GM21825 (cell line): ENCODE measurements at regions not wholly inside any gene's neighbourhood (a gene's known extent, or its start where the extent isn't known, plus 50 kb on each side); places are given as distances from the start of the nearest gene placed in this dataset.
"Not testable (repeated sequence)": the region's sequence is repeated elsewhere in the genome, so short reads cannot be mapped to it uniquely, and the experiment has no call there.

Experiments used
- ATAC-seq: cut with Tn5 transposase; IDR thresholded peaks from one replicate; pipeline ENCODE4 v1.9.1; 2021; ENCODE audit warnings: mild to moderate bottlenecking, moderate library complexity; ENCODE audit not compliant: unreplicated experiment

DNA sequence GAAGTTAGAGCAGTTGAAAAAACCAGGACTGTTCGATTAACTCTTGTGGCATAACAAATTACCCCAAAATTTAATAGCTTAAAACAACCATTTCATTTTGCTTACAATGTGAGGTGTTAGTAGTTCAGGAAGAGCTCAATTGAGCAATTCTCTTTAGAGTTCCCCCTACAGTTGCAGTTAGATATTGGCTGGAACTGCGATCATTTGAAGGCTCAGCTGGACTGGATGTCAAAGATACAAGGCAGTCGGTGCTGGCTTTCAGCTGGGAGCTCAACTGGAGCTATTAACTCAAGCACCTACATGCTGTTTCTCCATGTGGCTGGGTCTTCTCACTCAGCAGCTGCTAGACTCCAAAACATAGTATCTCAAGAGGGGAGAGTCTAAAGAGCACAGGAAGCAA, 96.0 kb upstream of the LOC128125822 start:
- no peak for ATAC-seq

- no peak for ATAC-seq
Observed at GRCh38 chr6:63477422-63478040, 94.7 kb upstream of the LOC128125822 start.

GRCh38 chr6:63478734-63479133, 93.5 kb upstream of the LOC128125822 start:
- ATAC-seq = no peak

- ATAC-seq = no peak
Observed at GRCh38 chr6:63486196-63486595, 86.1 kb upstream of the LOC128125822 start.

DNA sequence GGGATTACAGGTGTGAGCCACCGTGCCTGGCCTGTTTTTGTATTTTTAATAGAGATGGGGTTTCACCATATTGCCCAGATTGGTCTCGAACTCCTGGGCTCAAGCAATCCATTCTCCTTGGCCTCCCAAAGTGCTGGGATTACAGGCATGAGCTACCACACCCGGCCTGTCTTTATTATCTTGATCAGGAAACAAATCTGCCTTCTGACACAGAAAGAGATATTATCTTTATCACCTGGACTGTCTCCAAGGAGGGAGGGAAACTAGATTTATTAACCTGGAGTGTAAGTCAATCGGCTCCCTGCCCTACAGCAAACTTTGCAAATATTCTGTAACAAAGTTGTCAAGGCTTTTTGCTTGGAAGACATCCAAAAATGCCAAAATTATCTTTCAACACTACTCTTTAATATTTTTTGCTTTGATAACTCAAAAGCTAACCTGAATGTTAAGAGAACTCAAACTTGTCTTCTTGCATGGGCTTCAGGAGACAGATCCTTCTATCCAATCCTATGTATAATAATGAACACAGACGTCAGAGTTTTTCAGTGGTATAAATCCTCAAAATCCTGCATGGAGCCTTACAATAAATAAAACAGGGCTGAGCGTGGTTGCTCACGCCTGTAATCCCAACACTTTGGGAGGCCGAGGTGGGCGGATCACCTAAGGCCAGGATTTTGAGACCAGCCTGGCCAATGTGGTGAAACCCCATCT, 85.0 kb upstream of the LOC128125822 start:
- no peak for ATAC-seq

DNA sequence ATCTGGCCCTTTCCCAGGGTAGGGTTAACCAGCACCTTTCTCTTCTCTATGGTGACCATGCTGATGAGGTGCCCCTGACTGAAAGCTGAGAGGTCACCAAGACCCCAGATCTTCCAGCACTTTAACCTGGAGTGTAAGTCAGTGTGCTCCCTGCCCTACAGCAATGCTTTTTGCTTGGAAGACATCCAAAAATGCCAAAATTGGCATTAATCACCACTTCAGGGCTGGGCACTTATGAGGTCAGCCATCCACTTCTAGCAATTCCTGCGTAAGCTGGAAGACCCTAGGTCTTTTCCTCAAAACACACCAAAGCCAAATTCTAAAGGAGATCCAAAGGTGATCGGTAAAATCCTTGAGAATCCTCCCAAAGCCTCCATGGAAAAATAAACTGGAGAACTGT, 81.2 kb upstream of the LOC128125822 start:
- ATAC-seq = no peak

DNA sequence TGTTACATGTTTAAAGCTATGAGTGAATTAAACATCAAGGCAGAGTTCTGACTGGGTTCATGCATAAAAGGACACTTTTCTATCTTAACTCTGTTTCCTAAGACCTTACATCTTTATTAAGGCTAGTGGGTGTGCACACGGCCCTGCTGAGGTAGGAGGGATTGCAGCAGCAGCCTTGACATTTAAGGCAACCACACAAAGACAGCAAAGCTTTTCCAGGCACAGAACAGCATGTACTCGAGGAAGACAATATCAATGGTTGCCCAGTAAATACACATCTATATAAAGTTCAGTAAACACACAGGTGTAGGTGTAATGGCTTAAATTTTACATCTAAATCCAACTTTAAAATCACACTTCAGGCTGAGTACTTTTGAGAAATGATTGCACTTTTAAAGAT, 79.8 kb upstream of the LOC128125822 start:
- no peak for ATAC-seq

- ATAC-seq = no peak
Observed at GRCh38 chr6:63493557-63493956, 78.7 kb upstream of the LOC128125822 start.

GRCh38 chr6:63496361-63496804, 75.9 kb upstream of the LOC128125822 start:
- no peak for ATAC-seq

DNA sequence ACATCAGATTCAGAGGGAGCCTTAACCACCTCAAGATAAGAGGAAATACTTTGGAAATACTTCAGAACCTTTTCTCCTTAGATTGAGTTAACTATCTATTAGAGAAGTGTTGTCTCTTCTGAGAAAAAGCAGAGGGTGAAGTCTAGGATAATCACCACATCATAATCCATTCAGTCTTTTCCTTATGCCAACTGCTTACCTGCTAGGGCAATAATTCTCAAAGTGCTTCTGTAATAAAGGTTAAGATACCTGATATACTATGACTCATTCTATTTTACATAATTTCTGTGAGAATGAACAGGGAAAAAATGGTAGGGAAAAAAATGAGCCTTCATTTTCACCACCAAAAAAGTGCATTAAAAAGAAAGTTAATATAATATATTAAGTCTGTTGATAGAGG, 70.1 kb upstream of the LOC128125822 start:
- no peak for ATAC-seq

DNA sequence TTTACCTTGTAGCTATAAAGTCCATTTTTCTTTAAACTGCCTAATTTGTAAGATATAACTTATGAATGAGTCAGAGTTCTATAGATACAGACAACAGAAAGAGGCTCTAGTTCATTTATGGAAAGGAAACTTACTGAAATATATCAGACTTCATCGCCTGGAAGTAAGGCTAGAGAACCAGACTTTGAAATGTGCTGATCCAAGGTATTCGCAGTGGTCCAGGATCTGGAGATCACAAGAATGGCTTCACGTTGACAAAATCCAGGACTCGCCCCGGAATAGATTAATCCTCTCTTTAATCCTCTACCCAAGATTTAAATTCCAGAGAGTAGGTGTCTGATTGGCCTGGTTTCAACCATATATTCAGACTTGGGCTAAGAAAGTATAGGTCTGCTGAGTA, 69.1 kb upstream of the LOC128125822 start:
- ATAC-seq = no peak

DNA sequence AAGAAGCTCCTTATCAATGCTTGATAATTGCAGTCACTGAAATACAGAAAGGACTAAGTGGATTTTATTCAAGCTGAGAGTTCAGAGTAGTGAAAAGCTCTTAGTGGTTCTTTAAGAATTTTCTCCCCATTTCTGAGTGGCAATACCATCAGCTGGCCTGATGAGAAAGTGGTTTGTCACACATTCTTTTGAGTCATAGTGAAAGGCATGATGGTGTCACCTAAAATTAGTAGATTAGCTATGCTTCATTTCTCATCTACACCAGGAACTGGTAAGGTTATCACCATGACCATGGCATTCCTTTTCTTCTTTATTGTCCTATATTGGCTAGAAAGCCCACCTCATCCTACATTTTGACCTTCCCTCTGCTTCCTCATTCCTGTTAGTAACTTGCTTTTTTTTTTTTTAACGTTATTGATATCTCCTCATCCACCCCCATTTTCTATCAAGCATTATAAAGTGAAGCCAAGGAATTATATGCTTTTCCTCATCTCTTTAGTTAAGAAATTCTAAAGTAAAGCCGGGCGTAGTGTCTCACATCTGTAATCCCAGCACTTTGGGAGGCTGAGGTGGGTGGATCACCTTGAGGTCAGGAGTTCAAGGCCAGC, 67.4 kb upstream of the LOC128125822 start:
- ATAC-seq = peak; percentile 97

GRCh38 chr6:63507096-63507495, 65.2 kb upstream of the LOC128125822 start:
- no peak for ATAC-seq

- ATAC-seq = no peak
Observed at GRCh38 chr6:63509652-63510352, 62.5 kb upstream of the LOC128125822 start.

DNA sequence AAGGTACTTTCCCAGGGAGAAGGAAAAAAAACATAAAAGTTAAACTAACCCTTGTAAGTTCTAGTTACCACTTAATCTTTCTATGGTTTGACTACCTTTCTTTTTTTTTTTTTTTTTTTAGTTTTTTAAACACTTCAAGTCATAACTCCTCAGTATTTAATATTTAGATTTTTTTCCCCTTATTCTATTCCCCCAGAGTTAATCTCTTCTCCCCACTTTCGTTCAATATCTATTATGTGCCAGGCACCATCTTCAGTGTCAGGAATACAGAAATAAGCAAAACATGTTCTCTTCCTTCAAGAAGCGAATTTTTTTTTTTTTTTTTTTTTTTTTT, 62.0 kb upstream of the LOC128125822 start:
- ATAC-seq = no peak

GRCh38 chr6:63510849-63511248, 61.4 kb upstream of the LOC128125822 start:
- ATAC-seq = no peak

DNA sequence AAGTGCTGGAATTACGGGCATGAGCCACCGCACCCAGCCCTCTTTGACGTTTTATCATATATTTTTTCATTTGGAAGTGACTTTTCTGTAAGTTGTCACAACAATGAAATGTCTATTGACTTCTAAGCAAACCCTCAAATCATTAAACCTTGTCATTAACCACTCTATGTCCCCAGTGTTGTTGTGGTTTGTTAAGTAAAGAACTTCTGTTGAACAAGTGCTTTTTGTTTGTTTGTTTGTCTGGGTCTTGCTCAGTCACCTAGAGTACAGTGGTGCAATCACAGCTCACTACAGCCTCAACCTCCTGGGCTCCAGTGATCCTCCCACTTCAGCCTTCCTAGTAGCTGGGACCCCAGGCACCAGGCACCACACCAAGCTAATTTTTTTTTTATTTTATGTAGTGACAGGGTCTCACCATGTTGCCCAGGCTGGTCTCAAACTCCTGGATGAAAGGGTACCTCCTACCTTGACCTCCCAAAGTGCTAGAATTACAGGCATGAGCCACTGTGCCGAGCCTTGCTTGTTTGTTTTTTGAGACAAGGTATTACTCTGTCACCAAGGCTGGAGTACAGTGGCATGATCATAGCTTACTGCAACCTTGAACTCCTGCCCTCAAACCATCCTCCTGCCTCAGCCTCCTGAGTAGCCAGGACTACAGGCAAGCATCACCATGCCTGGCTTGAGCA, 57.6 kb upstream of the LOC128125822 start:
- no peak for ATAC-seq

DNA sequence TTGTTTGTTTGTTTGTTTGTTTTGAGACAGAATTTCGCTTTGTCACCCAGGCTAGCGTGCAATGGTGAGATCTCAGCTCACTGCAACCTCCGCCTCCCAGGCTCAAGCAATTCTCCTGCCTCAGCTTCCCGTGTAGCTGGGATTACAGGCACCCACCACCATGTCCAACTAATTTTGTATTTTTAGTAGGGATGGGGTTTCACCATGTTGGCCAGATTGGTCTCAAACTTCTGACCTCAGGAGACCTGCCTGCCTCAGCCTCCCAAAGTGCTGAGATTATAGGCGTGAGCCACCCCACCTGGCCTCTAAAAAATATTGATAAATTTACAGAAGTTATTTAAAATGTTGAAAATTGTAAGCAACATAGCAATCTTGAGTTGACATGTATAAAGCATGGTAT, 57.1 kb upstream of the LOC128125822 start:
- ATAC-seq = not testable (repeated sequence)

DNA sequence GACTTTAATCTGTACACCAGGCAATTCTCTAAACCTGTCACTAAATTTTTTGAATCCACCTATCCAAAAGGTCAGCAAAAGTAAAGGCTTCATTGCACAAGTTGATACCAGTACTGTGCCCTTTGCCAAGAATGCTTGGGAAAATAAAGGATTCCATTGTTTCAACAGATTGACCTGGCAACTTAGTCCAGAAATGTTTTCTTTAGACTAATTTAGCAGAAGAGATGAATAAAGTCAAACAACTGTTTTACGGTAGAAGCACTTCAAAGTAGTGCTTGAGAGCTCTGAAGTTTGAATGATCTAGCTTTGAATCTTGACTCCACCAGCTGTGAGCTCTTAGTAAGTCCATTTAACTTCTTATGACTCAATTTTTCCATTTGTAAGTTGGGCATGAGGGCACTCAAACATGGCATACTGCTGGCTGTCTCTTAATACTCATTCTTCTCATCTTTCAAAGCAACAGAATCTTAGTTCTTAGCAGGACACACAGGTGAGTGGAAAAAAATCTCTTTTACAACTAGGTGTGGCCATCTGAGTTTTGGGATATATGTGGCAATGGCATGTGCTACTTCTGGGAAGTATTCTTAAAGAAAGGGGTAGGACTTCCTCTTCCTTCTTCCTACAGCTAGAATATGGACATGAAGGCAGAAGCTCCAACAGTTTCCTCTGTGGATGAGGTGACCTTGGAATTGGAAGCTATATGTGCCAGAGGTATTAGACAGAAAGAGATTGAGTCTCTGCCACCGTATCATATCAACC, 55.9 kb upstream of the LOC128125822 start:
- no peak for ATAC-seq

- ATAC-seq = no peak
Observed at GRCh38 chr6:63517221-63517620, 55.1 kb upstream of the LOC128125822 start.
